Right cardiac atrium (tissue), 5 donors: ENCODE measurements at regions not wholly inside any gene's neighbourhood (a gene's known extent, or its start where the extent isn't known, plus 50 kb on each side); places are given as distances from the start of the nearest gene placed in this dataset.
"Not testable (repeated sequence)": the region's sequence is repeated elsewhere in the genome, so short reads cannot be mapped to it uniquely, and the experiment has no call there.

Experiments
- ATAC-seq, 2 donors: fragments of 200-7000 bp; cut with Tn5 transposase; one replicate each; pipeline versions ENCODE4 v1.8.0 to v1.9.1; 2020; ENCODE audit warnings: moderate library complexity in 2 of 2, mild to moderate bottlenecking in 1 of 2
- DNase-seq, 3 donors: peaks; one replicate each; pipeline ENCODE4 v3.0.0-alpha.2; 2020
- H3K27ac ChIP-seq: one replicate; pipeline ENCODE4 v1.5.1; 2013; ENCODE audit warnings: mild to moderate bottlenecking, low read length, control low read depth, moderate library complexity
- H3K27me3 ChIP-seq: one replicate; pipeline ENCODE4 v1.6.1; 2013; ENCODE audit not compliant: control insufficient read depth, insufficient read depth
- H3K4me1 ChIP-seq: one replicate; pipeline ENCODE4 v1.6.1; 2013; ENCODE audit warnings: low read length; ENCODE audit not compliant: control insufficient read depth, insufficient read depth
- H3K4me3 ChIP-seq: one replicate; pipeline ENCODE4 v1.5.1; 2013; ENCODE audit warnings: low read length, control low read depth
- H3K9me3 ChIP-seq: one replicate; pipeline ENCODE4 v1.6.1; 2013; ENCODE audit warnings: low read length; ENCODE audit not compliant: control insufficient read depth
- WGBS: extraction: QIAGEN DNeasy Blood & Tissue Kit; methylation state at CpG from one replicate; pipeline ENCODE4 v1.1.7; 2013; 5-methylcytosine and 5-hydroxymethylcytosine counted together
- intact Hi-C, 4 donors: fragments of 100-400 bp; cut with DNase I; formaldehyde crosslinking; loops; one replicate each; pipeline versions ENCODE4 v1.11.0 to v1.14.0; 2022 to 2023
- donor health status: healthy with polysubstance abuse.
- donor health status: DM: no; HTN: yes; CAD: no.
- donor health status: DM: no; HTN: no; CAD: no.
- donor health status: DM: no; HTN: yes; CAD: no; lungs with severe emphysema.
- donor health status: DM: yes; HTN: yes; CAD: no.

DNA sequence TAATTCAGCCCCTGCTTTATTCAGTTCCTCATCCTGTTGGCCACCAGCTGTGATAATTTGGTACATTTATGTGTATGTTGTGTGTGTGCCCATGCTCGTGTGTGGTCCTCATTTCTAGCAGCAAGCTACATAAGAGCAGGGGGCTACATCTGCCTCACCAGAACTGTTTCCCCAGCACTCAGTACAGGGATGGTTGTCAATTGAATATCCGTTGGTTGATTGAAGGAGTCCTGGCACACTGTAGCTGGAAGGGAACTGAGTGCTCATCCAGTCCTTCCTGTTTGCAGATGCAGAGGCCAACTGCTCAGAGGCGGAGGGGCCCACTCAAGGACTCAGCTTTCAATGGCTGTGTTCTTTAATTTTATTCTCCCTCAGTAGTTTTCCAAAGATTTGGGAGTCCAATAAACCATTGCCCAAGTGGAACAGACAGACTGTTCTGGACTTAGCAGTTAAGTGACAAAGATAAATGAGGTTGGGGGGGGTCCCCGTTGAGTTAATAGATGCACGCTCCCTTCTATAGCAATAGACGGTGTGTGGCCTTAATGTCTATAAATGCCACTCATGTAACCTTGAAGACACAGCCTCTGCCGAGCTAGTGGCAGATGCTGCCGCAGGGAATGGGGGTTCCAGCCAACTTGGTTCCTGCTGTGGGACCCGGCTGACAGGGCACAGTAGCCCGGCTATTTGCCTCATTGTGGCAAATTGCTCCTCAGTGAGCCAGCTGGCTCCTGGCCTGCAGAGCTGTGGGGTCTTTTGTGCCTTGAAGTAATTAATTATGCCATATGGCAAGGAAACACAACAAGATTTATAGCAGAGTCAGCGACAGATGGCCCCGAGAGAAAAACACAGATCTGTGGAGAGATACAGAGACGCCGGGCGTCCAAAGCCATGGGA, 71.4 kb upstream of the GRK3 start:
- intact Hi-C loops = no loop called here
- DNase-seq = no peak
- Histone ChIP-seq H3K4me1 (peaks cover 5% of the 10 kb centered on the region), H3K9me3 (no peaks in the 10 kb centered on the region), H3K27me3 (no peaks in the 10 kb centered on the region), H3K27ac (no peak overlapping the region), H3K4me3 (no peak overlapping the region)
- no peak for ATAC-seq
- 61% methylated on average over 15 of the region's 15 CpGs for WGBS

DNA sequence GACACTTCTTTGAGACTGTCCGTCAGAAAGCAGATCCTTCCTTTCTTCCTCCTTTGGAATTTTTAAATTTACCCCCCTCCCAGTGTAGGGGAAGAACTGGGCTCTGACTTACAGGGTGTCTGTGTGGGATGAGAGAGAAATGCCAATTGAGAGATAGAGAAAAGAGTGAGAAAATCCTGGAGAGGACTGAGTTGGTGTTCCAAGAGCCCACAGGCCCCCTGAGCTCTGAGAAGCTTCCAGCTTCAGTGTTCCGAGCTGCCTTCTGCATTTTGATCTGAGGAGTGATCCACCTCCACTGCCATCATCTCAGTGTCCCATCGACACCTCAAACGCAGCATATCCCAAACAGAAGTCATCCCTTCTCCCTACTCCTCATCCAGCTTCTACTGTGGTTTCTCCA, 70.7 kb upstream of the GRK3 start:
- no peak overlapping the region for H3K27ac ChIP-seq
- H3K9me3 ChIP-seq = no peaks in the 10 kb centered on the region
- intact Hi-C loops = no loop called here
- no peak overlapping the region for H3K4me3 ChIP-seq
- WGBS = 76% methylated on average over 4 of the region's 4 CpGs
- H3K27me3 ChIP-seq = no peaks in the 10 kb centered on the region
- no peak for ATAC-seq
- H3K4me1 ChIP-seq = no peaks in the 10 kb centered on the region
- no peak for DNase-seq

DNA sequence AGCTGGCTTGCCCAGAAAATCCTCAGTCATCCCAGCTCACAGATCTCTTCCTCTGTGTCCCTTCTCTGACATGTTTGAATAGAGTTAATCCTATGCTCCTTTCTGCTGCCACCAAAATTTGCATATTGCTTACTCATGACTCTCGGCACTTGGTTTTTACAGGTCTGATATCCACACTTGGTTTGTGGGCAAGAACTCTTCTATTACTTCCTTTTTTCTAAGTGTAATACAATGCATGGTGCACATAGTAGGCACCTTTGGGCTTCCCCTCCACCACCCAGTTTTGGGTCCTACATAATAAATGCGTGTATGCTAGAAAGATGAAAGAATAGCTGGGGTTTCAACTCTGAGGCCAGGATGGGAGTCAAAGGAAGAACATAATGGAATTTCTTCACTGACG, 69.7 kb upstream of the GRK3 start:
- Histone ChIP-seq H3K27ac (no peak overlapping the region), H3K27me3 (no peaks in the 10 kb centered on the region), H3K4me1 (no peaks in the 10 kb centered on the region), H3K9me3 (no peaks in the 10 kb centered on the region), H3K4me3 (no peak overlapping the region)
- DNase-seq (no peak), ATAC-seq (no peak)
- WGBS = 71% methylated on average over 3 of the region's 3 CpGs
- intact Hi-C loops = no loop called here

DNA sequence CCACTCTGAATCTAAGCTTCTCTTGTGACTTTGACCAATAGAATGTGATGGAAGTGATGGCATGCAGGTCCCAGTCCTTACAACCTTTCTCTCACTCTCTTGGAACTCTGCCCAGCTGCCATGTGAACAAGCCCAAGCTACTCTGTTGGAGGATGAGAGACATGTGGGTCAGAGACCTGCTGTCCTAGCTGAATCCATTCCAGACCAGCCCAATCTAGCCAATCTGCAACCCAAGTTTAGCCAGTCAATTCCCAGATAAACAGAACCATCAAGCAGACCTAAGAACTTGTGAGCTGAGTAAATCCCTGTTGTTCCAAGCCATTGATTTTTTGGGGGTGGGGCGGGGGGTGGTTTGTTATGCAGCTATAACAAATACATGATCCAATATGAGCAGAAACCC, 69.2 kb upstream of the GRK3 start:
- Histone ChIP-seq H3K4me1 (no peaks in the 10 kb centered on the region), H3K27ac (no peak overlapping the region), H3K27me3 (no peaks in the 10 kb centered on the region), H3K4me3 (no peak overlapping the region), H3K9me3 (no peaks in the 10 kb centered on the region)
- DNase-seq (no peak), ATAC-seq (no peak)
- intact Hi-C loops = no loop called here
- WGBS = 93% methylated on average over 1 of the region's 1 CpG

DNA sequence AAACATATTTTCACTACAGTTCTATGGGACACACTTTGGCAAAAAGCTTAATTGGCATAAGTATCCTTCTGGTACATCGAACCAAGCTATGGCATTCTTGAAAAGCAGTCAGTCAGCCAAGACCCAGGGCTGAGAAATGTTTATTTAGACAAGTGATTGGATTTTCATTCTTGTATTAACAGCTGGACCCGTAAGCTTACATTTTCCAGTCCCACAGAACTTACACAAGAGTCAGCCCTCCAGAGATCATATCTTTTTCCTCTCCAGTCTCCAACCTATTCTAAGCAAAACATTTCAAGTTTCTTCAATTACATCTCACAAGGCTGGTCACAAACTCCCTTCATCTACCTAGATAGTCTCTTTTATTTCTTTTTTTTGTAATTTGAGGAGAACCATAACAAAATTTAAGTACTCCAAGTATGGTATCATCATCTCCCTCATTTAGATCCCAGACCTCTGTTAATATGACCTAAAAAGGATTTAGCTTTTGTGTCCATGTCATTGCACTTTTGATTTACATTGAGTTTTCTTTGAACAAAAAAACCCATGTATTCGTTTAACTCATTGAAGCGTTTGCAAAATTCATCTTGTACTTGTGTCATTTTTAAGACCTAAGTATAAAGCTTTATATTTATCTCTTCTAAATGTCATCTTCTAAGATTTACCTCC, 67.9 kb upstream of the GRK3 start:
- intact Hi-C loops = no loop called here
- Histone ChIP-seq H3K4me1 (no peaks in the 10 kb centered on the region), H3K27me3 (no peaks in the 10 kb centered on the region), H3K4me3 (no peak overlapping the region), H3K27ac (no peak overlapping the region), H3K9me3 (no peaks in the 10 kb centered on the region)
- no peak for ATAC-seq
- WGBS = 76% methylated on average over 4 of the region's 4 CpGs
- DNase-seq = no peak

DNA sequence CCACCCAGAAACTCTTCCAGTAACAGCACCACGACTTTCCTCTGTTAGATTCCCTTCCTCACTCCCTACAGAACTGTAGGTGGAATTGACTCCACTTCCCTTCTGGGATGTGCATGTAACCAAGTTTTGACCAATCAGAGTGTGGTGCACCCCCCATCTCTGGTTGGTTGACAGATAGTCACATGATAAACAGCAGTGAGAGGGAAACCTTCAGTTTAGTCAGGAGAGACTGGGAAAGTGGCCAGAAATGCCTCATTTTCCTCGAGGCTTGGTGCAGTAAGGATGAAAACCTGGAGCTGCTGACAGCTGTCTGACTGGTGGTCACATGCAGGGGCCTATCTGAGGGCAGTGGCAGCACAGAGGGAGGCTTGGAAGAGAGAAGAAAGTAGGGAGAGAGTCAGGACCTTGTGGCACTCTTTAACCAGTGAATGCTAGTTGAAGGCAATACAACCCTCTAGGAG, 67.3 kb upstream of the GRK3 start:
- intact Hi-C loops = no loop called here
- no peak overlapping the region for H3K4me3 ChIP-seq
- H3K4me1 ChIP-seq = no peaks in the 10 kb centered on the region
- no peaks in the 10 kb centered on the region for H3K27me3 ChIP-seq
- ATAC-seq (no peak), DNase-seq (no peak)
- H3K27ac ChIP-seq = no peak overlapping the region
- WGBS = 42% methylated on average over 2 of the region's 2 CpGs
- H3K9me3 ChIP-seq = no peaks in the 10 kb centered on the region

DNA sequence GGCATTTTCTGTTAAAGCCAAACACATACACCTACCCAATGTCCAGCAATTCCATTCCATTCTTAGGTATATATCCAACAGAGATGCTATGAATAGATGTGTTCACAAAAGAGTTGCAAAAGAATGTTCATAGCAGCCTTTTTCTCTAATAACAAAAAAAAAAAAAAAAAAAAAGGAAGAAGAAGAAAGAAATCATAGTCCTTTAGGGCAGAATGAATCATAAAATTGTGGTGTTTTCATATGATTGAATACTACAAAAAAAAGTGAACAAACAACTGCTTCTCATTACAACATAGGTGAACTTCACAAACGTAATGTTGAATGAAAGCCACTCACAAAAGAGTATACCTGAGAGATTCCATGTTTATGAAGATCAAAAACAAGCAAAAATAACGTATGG, 66.8 kb upstream of the GRK3 start:
- 63% methylated on average over 2 of the region's 2 CpGs for WGBS
- no peaks in the 10 kb centered on the region for H3K9me3 ChIP-seq
- no peaks in the 10 kb centered on the region for H3K27me3 ChIP-seq
- H3K27ac ChIP-seq = no peak overlapping the region
- DNase-seq (no peak), ATAC-seq (no peak)
- H3K4me1 ChIP-seq = no peaks in the 10 kb centered on the region
- intact Hi-C loops = no loop called here
- H3K4me3 ChIP-seq = no peak overlapping the region

DNA sequence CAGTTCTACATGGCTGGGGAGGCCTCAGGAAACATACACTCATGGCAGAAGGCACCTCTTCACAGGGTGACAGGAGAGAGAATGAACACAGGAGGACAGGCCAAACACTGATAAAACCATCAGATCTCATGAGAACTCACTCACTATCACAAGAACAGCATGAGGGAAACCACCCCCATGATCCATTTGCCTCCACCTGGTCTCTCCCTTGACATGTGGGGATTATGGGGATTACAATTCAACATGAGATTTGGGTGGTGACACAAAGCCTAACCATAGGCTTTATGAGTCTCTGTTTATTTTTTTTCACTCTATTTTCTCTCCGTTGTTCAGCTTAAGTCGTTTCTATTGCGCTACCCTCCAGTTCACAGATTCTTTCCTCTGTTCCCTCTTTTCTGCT, 63.8 kb upstream of the GRK3 start:
- H3K4me1 ChIP-seq, ATAC-seq, H3K4me3 ChIP-seq, H3K9me3 ChIP-seq, H3K27ac ChIP-seq, H3K27me3 ChIP-seq, intact Hi-C loops, DNase-seq: not testable (repeated sequence)
- 62% methylated on average over 3 of the region's 3 CpGs for WGBS

DNA sequence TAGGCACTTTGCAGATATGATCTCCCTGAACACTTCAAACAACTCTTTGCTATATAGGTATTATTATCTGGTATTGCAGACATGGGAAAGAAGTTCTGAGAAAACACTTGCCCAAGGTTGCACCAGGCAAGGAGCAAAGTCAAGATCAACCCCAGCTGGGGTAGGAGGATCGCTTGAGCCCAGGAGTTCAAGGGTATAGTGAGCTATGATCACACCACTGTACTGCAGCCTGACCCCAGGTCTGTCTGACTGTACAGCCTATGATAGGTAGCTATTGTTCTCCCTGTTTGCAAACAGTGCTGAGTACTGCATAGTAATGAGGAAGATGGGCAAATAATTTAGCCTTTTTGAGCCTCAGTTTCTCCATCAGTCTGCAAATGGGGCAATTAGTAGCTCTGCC, 60.5 kb upstream of the GRK3 start:
- ATAC-seq, H3K4me3 ChIP-seq, H3K27me3 ChIP-seq, H3K27ac ChIP-seq, DNase-seq, intact Hi-C loops, H3K9me3 ChIP-seq, H3K4me1 ChIP-seq: not testable (repeated sequence)
- 83% methylated on average over 1 of the region's 1 CpG for WGBS

DNA sequence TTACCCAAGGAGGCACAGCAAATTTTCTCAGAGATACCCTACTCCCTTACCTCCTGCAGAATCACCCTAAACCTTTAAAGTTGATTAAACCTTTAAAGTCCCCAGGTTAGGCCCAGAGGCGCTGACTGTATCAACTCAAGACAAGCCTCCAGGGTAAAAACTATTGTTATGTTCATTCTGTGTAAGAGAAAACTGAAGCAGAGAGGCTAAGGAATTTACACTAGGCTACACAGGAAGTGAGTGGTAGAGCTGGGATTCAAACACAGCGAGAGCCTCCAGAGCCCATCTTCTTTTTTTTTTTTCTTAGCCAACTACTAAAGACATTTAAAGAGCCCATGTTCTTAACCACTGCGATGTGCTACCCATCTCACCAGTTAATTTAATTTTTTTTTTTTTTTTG, 56.3 kb upstream of the GRK3 start:
- no peaks in the 10 kb centered on the region for H3K27me3 ChIP-seq
- intact Hi-C loops = no loop called here
- 58% methylated on average over 3 of the region's 3 CpGs for WGBS
- no peak for DNase-seq
- no peak overlapping the region for H3K4me3 ChIP-seq
- H3K27ac ChIP-seq = no peak overlapping the region
- H3K4me1 ChIP-seq = no peaks in the 10 kb centered on the region
- no peaks in the 10 kb centered on the region for H3K9me3 ChIP-seq
- ATAC-seq = no peak

DNA sequence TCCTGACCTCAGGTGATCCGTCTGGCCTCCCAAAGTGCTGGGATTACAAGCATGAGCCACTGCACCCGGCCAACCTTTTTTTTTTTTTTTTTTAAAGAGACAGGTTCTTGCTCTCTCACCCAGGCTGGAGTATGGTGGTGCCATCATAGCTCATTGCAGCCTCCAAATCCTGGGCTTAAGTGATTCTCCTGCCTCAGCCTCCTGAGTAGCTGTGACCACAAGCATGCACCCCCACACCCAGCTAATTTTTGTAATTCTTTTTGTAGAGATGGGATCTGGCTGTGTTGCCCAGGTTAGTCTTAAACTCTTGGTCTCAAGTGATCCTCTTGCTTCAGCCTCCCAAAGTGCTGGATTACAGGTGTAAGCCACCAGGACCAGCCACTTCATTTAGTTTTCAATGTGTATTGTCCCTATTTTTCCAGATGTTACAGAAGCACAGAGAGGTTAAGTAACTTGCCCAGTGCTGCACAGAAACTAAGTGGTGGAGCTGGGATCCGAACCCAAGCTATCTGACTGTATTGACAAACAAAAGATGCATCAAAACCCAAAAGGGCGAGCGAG, 55.6 kb upstream of the GRK3 start:
- Histone ChIP-seq H3K27ac (no peak overlapping the region), H3K9me3 (no peaks in the 10 kb centered on the region), H3K4me1 (no peaks in the 10 kb centered on the region), H3K4me3 (no peak overlapping the region), H3K27me3 (no peaks in the 10 kb centered on the region)
- DNase-seq = no peak
- 59% methylated on average over 5 of the region's 5 CpGs for WGBS
- no peak for ATAC-seq
- intact Hi-C loops = no loop called here
